GM10266 (cell line): ENCODE measurements at regions not wholly inside any gene's neighbourhood (a gene's known extent, or its start where the extent isn't known, plus 50 kb on each side); places are given as distances from the start of the nearest gene placed in this dataset.

ENCODE experiments used
- DNase-seq: peaks from one replicate; pipeline ENCODE4 v3.0.0; 2012; ENCODE audit errors: extremely low spot score
- TF ChIP-seq, protein P1 (sequence below): IDR thresholded peaks from 2 replicates; pipeline ENCODE4 v1.5.1; 2012; ENCODE audit warnings: mild to moderate bottlenecking, low read depth; ENCODE audit not compliant: control insufficient read depth, insufficient read depth; ENCODE audit errors: missing control alignments

DNA sequence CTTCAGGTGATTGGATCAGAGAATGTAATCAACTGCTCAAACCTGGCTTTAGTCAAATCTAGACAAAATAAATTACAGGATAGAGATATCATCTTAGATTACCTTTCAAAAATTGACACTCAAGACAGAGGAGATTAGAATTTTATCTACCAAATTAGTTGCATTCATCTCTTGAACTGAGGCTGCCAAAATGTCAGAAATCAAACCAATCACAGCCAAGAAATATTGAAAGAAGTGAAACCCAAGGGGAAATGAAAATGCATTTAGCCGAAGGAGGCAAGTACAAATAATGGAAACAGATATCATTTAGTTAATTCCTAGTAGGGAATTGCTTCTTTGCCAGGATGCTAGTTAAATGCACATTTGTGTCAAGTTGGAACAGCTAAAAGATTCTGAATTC is 261.1 kb upstream of the PDZRN3 start:
- TF ChIP-seq, protein P1, sequence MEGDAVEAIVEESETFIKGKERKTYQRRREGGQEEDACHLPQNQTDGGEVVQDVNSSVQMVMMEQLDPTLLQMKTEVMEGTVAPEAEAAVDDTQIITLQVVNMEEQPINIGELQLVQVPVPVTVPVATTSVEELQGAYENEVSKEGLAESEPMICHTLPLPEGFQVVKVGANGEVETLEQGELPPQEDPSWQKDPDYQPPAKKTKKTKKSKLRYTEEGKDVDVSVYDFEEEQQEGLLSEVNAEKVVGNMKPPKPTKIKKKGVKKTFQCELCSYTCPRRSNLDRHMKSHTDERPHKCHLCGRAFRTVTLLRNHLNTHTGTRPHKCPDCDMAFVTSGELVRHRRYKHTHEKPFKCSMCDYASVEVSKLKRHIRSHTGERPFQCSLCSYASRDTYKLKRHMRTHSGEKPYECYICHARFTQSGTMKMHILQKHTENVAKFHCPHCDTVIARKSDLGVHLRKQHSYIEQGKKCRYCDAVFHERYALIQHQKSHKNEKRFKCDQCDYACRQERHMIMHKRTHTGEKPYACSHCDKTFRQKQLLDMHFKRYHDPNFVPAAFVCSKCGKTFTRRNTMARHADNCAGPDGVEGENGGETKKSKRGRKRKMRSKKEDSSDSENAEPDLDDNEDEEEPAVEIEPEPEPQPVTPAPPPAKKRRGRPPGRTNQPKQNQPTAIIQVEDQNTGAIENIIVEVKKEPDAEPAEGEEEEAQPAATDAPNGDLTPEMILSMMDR, result no peak
- no peak for DNase-seq

DNA sequence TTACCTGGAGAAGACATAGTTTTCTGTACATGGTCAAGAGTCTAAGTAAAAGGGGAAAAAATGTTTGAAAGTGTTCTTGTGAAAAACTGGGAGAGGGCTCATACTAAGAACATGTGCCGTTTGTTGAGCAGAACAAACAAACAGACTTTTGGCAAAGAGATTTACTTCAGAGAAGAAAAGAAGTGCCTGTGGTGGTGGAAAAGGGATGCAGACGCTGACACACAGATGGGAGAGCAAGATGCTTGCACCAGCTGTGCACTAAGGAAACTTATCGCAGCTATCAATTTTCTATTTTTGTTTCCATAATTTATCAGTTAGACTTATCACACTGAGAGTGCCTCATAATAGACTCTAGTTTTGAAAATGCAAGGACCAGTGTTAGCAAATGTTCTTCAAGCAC is 259.6 kb upstream of the PDZRN3 start:
- no peak for DNase-seq
- TF ChIP-seq, protein P1, result no peak

DNA sequence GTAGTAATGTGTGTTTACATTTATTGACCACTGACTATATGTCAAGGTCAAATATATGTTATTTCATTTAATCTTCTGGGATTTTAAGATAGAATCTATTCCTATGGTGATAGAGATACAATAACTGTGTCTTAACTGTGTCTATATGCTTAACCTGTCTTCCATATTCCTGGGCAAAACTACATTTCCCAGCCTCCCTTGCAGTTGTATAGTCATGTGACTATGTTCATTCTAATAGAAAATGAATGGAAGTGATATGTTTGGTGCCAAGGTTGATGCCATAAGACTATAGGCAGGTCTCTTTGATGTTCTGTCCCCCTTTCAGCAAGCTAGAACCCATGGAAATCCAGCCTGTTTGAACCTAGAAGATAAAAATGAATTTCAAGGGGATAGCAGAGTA is 258.8 kb upstream of the PDZRN3 start:
- TF ChIP-seq, protein P1, result no peak
- no peak for DNase-seq

DNA sequence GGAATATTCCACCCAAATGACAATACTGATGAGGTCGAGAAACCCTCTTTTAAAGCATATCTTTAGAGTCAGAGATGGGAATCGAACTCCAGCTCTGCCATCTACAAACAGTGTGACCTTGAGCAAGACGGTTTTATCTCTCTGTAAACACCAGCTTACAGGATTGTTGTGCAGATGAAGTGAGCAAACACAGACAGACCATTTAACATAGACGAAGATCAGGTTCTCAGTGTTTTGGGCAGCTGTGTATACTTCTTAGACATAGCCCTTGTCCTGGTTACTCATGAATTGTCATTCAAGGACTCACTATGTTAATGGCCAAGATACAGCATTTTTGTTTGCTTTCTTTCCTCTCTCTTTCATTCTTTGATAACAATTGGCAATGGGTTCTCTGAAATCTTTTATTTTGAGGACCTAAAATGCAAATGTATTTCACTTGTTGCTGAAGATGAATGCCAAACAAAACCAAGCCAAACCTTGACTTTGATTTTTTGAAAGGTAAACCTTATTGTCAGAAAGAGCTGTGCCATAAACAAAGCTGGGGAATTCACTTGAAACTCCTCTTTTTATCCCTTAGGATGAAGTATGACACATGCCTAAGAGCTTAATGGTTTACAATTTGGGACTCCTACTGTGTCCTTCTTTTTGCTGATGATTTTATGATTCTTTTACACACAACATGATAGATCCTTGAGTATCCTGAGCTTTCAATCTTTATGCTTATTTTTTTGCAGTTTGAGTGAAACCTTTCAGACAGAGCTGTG is 250.0 kb upstream of the PDZRN3 start:
- no peak for DNase-seq
- TF ChIP-seq, protein P1, result no peak

DNA sequence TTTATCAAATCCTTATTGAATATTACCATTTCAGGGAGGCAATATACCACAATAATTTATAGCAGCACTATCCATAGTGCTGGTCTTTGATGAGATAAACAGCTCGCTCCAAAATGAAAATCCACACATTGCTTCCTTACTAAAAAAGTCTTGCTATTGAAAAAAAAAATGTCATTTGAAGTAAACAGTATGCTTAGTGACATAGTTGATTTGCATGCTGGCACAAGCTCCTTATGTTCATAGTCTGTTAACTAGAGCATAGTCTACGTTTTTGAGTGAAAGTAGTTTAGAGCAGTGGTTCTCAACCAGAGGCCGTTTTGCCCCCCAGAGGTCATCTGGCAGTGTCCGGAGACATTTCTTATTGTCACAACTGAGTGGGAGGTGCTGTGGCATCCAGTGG is 249.4 kb upstream of the PDZRN3 start:
- no peak for DNase-seq
- TF ChIP-seq, protein P1, result no peak

DNA sequence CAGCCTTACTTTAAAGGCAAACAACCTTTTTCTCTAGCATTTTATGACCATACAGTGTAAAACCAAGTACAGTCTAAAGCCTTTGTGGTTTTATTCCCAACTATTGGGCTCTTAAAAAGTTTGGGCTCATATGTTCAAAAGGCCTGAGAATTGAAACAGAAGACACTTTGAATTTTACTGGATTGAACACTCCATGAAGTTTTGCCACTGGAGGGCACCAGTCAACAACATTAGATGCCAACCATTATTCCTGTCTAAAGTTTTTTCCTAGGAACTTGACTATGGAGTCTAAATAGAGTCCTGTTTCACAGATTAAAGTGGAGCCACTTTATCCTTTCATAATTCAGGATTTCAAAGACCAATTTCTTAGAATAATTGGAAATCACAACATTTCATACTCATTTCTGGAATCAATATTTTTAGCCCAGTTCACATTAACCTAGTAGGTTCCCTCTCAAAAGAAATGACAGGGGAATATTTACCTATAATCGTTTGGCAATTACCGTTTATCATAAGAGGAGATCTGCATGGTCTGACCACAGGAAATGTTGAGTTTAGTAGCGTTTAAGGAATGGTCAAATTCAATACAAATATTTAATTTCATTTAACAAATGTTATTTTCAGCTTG is 244.1 kb upstream of the PDZRN3 start:
- no peak for DNase-seq
- TF ChIP-seq, protein P1, result peak; percentile 30

DNA sequence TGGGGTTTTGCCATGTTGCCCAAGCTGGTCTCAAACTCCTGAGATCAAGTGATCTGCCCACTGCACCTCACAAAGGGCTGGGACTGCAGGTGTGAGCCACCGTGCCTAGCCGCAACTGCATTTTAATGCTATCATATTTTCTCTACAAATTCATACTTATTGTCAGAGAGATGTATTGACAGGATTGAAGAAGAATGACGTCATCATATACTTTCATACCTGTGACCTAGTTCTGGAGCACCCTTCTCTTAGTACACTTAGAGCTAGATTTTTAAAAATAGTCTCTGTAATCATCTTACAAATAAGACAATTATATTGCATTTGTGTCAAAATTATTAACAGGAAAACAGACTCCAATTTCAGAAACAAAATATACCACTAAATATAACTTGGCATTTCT is 242.8 kb upstream of the PDZRN3 start:
- no peak for DNase-seq
- TF ChIP-seq, protein P1, result no peak
